ENCODE measurements at regions not wholly inside any gene's neighbourhood (a gene's known extent, or its start where the extent isn't known, plus 50 kb on each side); places are given as distances from the start of the nearest gene placed in this dataset.

GRCh38 chr3:194956697-194957396, 271.2 kb downstream of the FAM43A start:
- TF ChIP-seq CTCF (conservative IDR thresholded peaks at IDR 0.05), result no peak
- no peak for TF ChIP-seq ZFX (IDR thresholded peaks at IDR 0.05)

Data from C4-2B (cell line).